IPS-15b (cell line): ENCODE measurements at regions not wholly inside any gene's neighbourhood (a gene's known extent, or its start where the extent isn't known, plus 50 kb on each side); places are given as distances from the start of the nearest gene placed in this dataset.

Experiments
- H3K27me3 ChIP-seq: one replicate; pipeline ENCODE4 v1.6.1; 2013; ENCODE audit warnings: low read length; ENCODE audit not compliant: control insufficient read depth, insufficient read depth
- H3K36me3 ChIP-seq: one replicate; pipeline ENCODE4 v1.6.1; 2013; ENCODE audit warnings: low read length; ENCODE audit not compliant: control insufficient read depth, insufficient read depth
- H3K4me1 ChIP-seq: one replicate; pipeline ENCODE4 v1.6.1; 2013; ENCODE audit warnings: mild to moderate bottlenecking, low read length; ENCODE audit not compliant: control insufficient read depth, insufficient read depth
- H3K4me3 ChIP-seq: one replicate; pipeline ENCODE4 v1.5.1; 2013; ENCODE audit warnings: low read depth, low read length
- H3K9ac ChIP-seq: one replicate; pipeline ENCODE4 v1.6.1; 2013; ENCODE audit warnings: low read depth, mild to moderate bottlenecking, low read length
- H3K9me3 ChIP-seq: one replicate; pipeline ENCODE4 v1.6.1; 2013; ENCODE audit warnings: mild to moderate bottlenecking, low read length; ENCODE audit not compliant: control insufficient read depth, insufficient read depth

DNA sequence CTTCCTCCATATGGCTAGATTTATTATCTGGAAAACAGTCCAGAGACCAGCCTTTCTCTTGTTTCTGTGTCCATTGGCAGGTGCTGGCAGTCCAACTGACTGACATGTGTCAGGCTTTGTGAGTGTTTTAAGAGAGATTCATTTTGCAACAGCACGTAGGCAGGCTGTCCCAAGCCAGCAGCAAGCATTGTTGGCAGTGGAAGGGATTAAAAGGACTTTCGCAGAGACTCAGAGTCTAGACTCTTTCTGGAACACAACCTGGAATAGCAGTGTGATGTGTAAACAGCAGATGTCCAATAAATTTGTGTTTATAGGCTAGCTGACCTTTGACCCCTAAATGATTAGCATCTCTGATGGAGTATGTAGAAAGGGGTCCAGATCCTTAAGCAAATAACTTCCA lies 222.2 kb upstream of the SERP2 start:
- H3K36me3 ChIP-seq, result no peaks in the 10 kb centered on the region
- H3K9ac ChIP-seq, result no peak overlapping the region
- H3K4me3 ChIP-seq, result no peak overlapping the region
- H3K9me3 ChIP-seq, result no peaks in the 10 kb centered on the region
- no peaks in the 10 kb centered on the region for H3K27me3 ChIP-seq
- H3K4me1 ChIP-seq, result no peaks in the 10 kb centered on the region

DNA sequence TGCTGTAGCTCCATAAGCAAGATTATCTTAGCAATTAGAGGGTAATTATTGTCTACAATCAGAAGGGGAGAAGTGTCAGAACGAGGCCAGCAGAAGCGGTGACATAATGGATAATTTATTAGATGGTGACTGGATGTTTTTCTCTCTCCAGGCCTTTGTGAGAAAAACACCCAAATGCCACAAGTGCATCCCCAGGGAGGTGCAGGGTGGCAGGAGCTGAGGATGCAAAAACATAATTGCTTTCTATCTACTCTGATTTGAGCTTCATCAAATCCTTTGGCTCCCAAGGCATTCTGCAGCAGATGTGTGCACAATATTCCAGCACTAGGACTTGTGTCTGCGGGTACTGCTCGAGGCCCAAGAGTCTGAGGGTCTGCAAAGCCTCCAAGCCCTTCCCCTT lies 220.1 kb upstream of the SERP2 start:
- H3K4me3 ChIP-seq, result no peak overlapping the region
- H3K9me3 ChIP-seq, result no peaks in the 10 kb centered on the region
- H3K4me1 ChIP-seq, result no peaks in the 10 kb centered on the region
- no peaks in the 10 kb centered on the region for H3K27me3 ChIP-seq
- H3K9ac ChIP-seq, result no peak overlapping the region
- H3K36me3 ChIP-seq, result no peaks in the 10 kb centered on the region

GRCh38 chr13:44155422-44156293 lies 218.0 kb upstream of the SERP2 start:
- no peaks in the 10 kb centered on the region for H3K4me1 ChIP-seq

DNA sequence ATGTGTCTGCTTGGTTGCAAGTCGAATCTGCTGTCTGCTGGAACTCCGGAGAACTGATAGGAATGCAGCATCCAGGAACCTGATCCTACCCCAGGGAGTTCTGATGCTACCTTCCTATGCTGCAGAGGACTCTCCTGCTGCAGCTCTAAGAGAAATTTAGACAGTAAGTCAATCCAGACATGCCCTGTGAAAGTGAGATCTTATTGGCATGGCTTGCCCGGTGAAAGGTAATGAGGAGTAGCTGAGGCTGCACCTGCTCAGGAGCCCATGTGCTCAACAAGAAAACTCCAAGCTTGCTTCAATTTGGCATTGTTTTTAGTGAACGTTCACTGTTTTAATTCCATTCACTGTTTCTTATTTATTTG lies 217.3 kb upstream of the SERP2 start:
- no peaks in the 10 kb centered on the region for H3K36me3 ChIP-seq
- no peaks in the 10 kb centered on the region for H3K4me1 ChIP-seq
- no peak overlapping the region for H3K9ac ChIP-seq
- no peaks in the 10 kb centered on the region for H3K9me3 ChIP-seq
- no peak overlapping the region for H3K4me3 ChIP-seq
- H3K27me3 ChIP-seq, result no peaks in the 10 kb centered on the region

More at GRCh38 chr13:44155422-44156293, 218.0 kb upstream of the SERP2 start:
- H3K9me3 ChIP-seq, result no peaks in the 10 kb centered on the region
- no peaks in the 10 kb centered on the region for H3K36me3 ChIP-seq
- no peak overlapping the region for H3K4me3 ChIP-seq
- no peaks in the 10 kb centered on the region for H3K27me3 ChIP-seq
- H3K9ac ChIP-seq, result no peak overlapping the region

DNA sequence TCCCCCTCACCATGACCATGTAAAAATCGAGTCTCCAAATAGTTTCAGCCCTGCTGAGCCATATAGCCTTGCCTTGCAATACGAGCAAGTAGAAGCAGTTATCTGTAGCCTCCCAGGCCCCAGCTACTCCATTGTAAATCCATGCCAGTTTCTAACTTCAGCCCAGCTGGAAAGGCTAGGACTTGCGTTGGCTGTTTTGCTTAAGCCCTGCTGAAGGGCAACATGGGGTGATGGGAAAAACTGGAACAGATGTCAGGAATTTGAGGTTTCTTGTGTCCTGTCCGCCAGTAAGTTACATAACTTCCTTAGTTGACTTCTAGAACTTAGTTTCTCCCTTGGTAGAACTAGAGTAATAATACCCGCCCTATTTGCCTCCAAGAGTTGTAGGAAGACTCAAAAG lies 216.0 kb upstream of the SERP2 start:
- H3K9ac ChIP-seq, result no peak overlapping the region
- H3K4me1 ChIP-seq, result no peaks in the 10 kb centered on the region

DNA sequence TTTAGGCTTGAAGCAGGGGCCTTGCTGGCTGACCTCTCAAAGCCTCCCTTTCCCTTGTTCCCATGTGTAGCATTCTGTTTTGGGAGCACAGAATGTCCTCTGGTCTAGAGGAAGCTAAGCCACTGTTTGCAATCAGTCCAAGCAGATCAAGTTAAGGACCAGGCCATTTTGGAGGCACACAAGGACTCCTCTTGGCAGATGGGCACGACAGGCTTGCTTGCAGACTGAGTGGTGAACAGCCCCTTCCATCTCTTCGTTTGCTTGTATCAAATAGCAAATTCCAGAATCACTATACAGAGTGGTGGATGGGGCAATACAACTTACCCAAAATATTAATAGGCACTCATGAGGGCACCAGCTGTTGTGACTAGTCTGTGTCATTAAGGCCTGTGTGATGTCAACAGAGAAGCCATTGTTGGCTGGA lies 215.5 kb upstream of the SERP2 start:
- H3K9ac ChIP-seq, result no peak overlapping the region
- H3K36me3 ChIP-seq, result no peaks in the 10 kb centered on the region
- H3K4me3 ChIP-seq, result no peak overlapping the region
- H3K4me1 ChIP-seq, result no peaks in the 10 kb centered on the region
- H3K9me3 ChIP-seq, result no peaks in the 10 kb centered on the region
- H3K27me3 ChIP-seq, result no peaks in the 10 kb centered on the region

More for the DNA sequence above, 216.0 kb upstream of the SERP2 start:
- Histone ChIP-seq H3K9me3 (no peaks in the 10 kb centered on the region), H3K27me3 (no peaks in the 10 kb centered on the region), H3K4me3 (no peak overlapping the region), H3K36me3 (no peaks in the 10 kb centered on the region)

- H3K9me3 ChIP-seq, result no peaks in the 10 kb centered on the region
- H3K9ac ChIP-seq, result no peak overlapping the region
- H3K4me3 ChIP-seq, result no peak overlapping the region
- H3K27me3 ChIP-seq, result no peaks in the 10 kb centered on the region
- no peaks in the 10 kb centered on the region for H3K4me1 ChIP-seq
- H3K36me3 ChIP-seq, result no peaks in the 10 kb centered on the region
Observed at GRCh38 chr13:44158881-44159632, 214.6 kb upstream of the SERP2 start.

DNA sequence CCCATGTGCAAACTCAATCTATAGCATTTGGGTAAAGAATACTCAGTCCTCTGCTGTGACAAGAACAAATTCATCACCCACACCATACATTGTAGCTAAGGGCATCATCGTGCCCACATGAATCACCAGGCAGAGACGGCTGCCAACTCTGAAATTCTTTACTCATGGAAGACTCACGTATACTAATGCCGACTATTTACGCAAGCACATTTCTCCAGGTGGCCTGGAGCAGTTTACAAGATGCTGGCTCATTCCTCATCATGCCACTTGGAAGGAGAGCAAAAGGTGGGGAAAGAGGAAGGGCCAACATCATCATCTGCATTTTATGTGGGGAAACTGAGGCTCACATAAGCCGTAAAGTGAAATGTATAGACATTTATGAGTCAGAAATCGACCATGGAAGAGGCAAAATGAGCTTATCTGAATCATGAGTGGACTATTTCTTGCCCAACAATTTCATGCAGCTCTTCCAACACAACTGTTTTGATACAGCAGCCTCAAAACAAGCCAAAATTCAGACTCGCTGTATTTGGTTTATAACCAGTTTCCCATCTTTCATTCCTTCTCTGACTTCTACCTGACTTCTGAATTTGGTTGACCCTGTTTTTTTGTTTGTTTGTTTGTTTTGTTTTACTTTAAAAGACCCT lies 213.9 kb upstream of the SERP2 start:
- Histone ChIP-seq H3K4me1 (no peaks in the 10 kb centered on the region), H3K9ac (no peak overlapping the region), H3K4me3 (no peak overlapping the region), H3K9me3 (no peaks in the 10 kb centered on the region), H3K36me3 (no peaks in the 10 kb centered on the region), H3K27me3 (no peaks in the 10 kb centered on the region)

GRCh38 chr13:44160591-44161191 lies 212.9 kb upstream of the SERP2 start:
- H3K4me1 ChIP-seq, result no peaks in the 10 kb centered on the region
- no peak overlapping the region for H3K4me3 ChIP-seq
- H3K9ac ChIP-seq, result no peak overlapping the region
- H3K9me3 ChIP-seq, result no peaks in the 10 kb centered on the region
- no peaks in the 10 kb centered on the region for H3K27me3 ChIP-seq
- no peaks in the 10 kb centered on the region for H3K36me3 ChIP-seq

DNA sequence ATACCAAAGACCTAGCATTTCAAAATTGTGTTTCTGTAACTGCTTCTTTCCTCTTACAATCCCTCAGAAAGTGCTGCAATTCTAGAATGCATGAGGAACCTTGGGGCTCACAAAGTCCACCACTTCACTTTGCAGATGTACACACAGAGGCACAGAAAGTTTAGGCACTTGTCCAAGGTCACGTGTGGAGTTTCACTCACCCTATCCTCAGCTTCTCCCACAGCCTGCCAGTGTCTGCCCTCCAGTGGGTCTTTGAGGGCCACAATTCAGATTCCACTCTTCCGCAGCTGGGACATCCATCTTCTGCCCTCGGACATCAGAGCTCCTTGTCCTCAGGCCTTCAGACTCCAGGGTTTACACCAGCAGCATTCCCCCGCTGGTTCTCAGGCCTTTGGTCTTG lies 210.5 kb upstream of the SERP2 start:
- no peak overlapping the region for H3K9ac ChIP-seq
- H3K4me3 ChIP-seq, result no peak overlapping the region
- H3K9me3 ChIP-seq, result no peaks in the 10 kb centered on the region
- H3K4me1 ChIP-seq, result no peaks in the 10 kb centered on the region
- H3K27me3 ChIP-seq, result no peaks in the 10 kb centered on the region
- no peaks in the 10 kb centered on the region for H3K36me3 ChIP-seq

GRCh38 chr13:44165221-44165888 lies 208.3 kb upstream of the SERP2 start:
- H3K4me3 ChIP-seq, result no peak overlapping the region
- no peaks in the 10 kb centered on the region for H3K36me3 ChIP-seq
- no peak overlapping the region for H3K9ac ChIP-seq
- no peaks in the 10 kb centered on the region for H3K4me1 ChIP-seq
- H3K9me3 ChIP-seq, result no peaks in the 10 kb centered on the region
- no peaks in the 10 kb centered on the region for H3K27me3 ChIP-seq
